Keratinocyte (primary cell): ENCODE measurements at regions not wholly inside any gene's neighbourhood (a gene's known extent, or its start where the extent isn't known, plus 50 kb on each side); places are given as distances from the start of the nearest gene placed in this dataset.

ENCODE experiments used
- DNase-seq: peaks from one replicate; pipeline ENCODE4 v3.0.0-alpha.2; 2011; ENCODE audit warnings: low read depth, missing footprints, low spot score
- FAIRE-seq: peaks from 2 replicates; lab custom pipeline; 2011; peaks lifted over from hg19 to GRCh38; lab: Jason Lieb, UNC
- H2AFZ ChIP-seq: 2 replicates; pipeline ENCODE4 v1.6.0; 2012; ENCODE audit warnings: low read length, control low read depth, inconsistent platforms; ENCODE audit not compliant: control insufficient read depth
- H3K27ac ChIP-seq: 2 replicates; pipeline ENCODE4 v1.5.1; 2011; ENCODE audit warnings: low read length; ENCODE audit not compliant: control insufficient read depth, insufficient read depth
- H3K27me3 ChIP-seq: 3 replicates; pipeline ENCODE4 v1.6.0; 2011; ENCODE audit warnings: low read length; ENCODE audit not compliant: control insufficient read depth, insufficient read depth; ENCODE audit errors: extremely low read depth
- H3K36me3 ChIP-seq, 2 experiments: 2 replicates in 1 of 2; 3 replicates in 1 of 2; pipeline ENCODE4 v1.5.1; 2011; ENCODE audit warnings: low read length in 2 of 2, mild to moderate bottlenecking in 1 of 2; ENCODE audit not compliant: control insufficient read depth in 2 of 2, insufficient read depth in 2 of 2; ENCODE audit errors: extremely low read depth in 1 of 2
- H3K4me1 ChIP-seq: 3 replicates; pipeline ENCODE4 v1.5.1; 2011; ENCODE audit warnings: low read length; ENCODE audit not compliant: control insufficient read depth, insufficient read depth; ENCODE audit errors: extremely low read depth
- H3K4me2 ChIP-seq: 3 replicates; pipeline ENCODE4 v1.6.0; 2011; ENCODE audit warnings: low read depth, low read length; ENCODE audit not compliant: control insufficient read depth, insufficient read depth; ENCODE audit errors: extremely low read depth
- H3K4me3 ChIP-seq, 3 experiments: fragments of 200-600 bp in 1 of 3; sonication (generic) in 1 of 3; 2 replicates in 2 of 3; 3 replicates in 1 of 3; pipeline ENCODE4 v1.5.1; 2011 to 2016; ENCODE audit warnings: low read length in 3 of 3, mild to moderate bottlenecking in 3 of 3, control low read depth in 2 of 3, inconsistent platforms in 1 of 3, low read depth in 1 of 3, mixed read lengths in 1 of 3, mixed run types in 1 of 3, moderate library complexity in 1 of 3; ENCODE audit not compliant: control insufficient read depth in 2 of 3, insufficient read depth in 2 of 3; ENCODE audit errors: extremely low read depth in 1 of 3
- H3K79me2 ChIP-seq: 2 replicates; pipeline ENCODE4 v1.6.0; 2012; ENCODE audit warnings: low read length; ENCODE audit not compliant: control insufficient read depth, insufficient read depth
- H3K9ac ChIP-seq: 3 replicates; pipeline ENCODE4 v1.6.0; 2011; ENCODE audit warnings: low read length; ENCODE audit not compliant: control insufficient read depth, insufficient read depth; ENCODE audit errors: extremely low read depth
- H3K9me1 ChIP-seq: 3 replicates; pipeline ENCODE4 v1.6.0; 2011; ENCODE audit warnings: low read length; ENCODE audit not compliant: control insufficient read depth, insufficient read depth; ENCODE audit errors: extremely low read depth
- H3K9me3 ChIP-seq: 2 replicates; pipeline ENCODE4 v1.5.1; 2012; ENCODE audit warnings: low read depth, low read length; ENCODE audit not compliant: control insufficient read depth
- H4K20me1 ChIP-seq: 3 replicates; pipeline ENCODE4 v1.6.0; 2011; ENCODE audit warnings: low read length; ENCODE audit not compliant: control insufficient read depth, insufficient read depth; ENCODE audit errors: extremely low read depth
- EZH2 ChIP-seq: IDR thresholded peaks from one replicate; pipeline ENCODE4 v1.6.1; 2012; ENCODE audit warnings: inconsistent platforms, mild to moderate bottlenecking, low read length, moderate library complexity
- dilution Hi-C: fragments of 300-500 bp; cut with MboI; formaldehyde crosslinking; loops from one replicate; pipeline ENCODE4 v1.7.0; 2020; ENCODE audit warnings: low sequenced_read_pairs; ENCODE audit not compliant: extremely low pct_ligation_motif_present
- TF ChIP-seq, protein P1 (sequence below), 3 experiments: IDR thresholded peaks in 1 of 3; conservative IDR thresholded peaks in 1 of 3; optimal IDR thresholded peaks in 1 of 3; 2 replicates in 2 of 3; 3 replicates in 1 of 3; pipeline versions ENCODE3 to v1.5.1; 2011; ENCODE audit warnings: low read length in 3 of 3, mild to moderate bottlenecking in 3 of 3, moderate library complexity in 2 of 3, control low read depth in 1 of 3, inconsistent platforms in 1 of 3; ENCODE audit not compliant: insufficient read depth in 2 of 3; ENCODE audit errors: extremely low read depth in 1 of 3

DNA sequence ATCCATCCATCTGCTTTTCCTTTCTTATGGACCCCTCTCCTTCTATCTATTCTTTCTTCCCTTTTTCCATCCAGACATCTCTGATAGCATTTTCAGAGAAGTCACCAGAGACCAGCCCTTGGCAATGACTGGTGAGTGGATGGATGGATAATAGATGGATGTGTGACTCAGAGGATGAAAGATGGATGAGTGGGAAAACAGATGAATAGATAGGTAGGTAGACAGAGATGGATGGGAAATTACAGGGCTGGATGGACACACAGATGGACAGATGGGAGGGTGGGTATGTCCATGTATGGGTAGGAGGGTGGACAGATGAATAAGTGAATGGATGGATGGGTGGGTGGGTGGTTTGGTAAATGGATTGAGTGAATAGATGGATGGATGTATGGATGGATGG lies 101.0 kb downstream of the LITAF start:
- FAIRE-seq: no peak
- dilution Hi-C loops: no loop called here

DNA sequence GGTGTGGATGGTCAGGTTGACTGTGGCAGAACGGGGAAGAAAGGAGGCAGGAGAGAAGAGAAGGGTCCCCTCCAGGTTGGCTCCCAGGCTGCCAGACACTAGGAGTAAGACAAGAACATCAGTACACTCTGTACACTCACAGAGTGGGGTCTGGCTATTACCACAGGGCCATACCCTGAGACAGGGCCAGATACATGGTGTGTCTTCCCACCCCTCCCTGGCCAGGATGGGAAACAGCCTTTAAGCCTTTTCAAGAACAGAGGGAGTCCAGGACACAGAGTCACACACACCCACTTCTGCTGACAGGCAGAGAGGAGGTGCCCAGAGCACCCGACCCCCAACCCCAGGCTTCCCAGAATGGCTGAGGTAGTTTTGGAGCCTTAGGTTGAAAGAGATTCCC lies 99.4 kb downstream of the LITAF start:
- TF ChIP-seq, protein P1, sequence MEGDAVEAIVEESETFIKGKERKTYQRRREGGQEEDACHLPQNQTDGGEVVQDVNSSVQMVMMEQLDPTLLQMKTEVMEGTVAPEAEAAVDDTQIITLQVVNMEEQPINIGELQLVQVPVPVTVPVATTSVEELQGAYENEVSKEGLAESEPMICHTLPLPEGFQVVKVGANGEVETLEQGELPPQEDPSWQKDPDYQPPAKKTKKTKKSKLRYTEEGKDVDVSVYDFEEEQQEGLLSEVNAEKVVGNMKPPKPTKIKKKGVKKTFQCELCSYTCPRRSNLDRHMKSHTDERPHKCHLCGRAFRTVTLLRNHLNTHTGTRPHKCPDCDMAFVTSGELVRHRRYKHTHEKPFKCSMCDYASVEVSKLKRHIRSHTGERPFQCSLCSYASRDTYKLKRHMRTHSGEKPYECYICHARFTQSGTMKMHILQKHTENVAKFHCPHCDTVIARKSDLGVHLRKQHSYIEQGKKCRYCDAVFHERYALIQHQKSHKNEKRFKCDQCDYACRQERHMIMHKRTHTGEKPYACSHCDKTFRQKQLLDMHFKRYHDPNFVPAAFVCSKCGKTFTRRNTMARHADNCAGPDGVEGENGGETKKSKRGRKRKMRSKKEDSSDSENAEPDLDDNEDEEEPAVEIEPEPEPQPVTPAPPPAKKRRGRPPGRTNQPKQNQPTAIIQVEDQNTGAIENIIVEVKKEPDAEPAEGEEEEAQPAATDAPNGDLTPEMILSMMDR (optimal IDR thresholded peaks at IDR 0.05 in 1 of 3, IDR thresholded peaks at IDR 0.05 in 1 of 3, conservative IDR thresholded peaks at IDR 0.05 in 1 of 3; ENCODE audit: extremely low read depth in 1 of 3, insufficient read depth in 2 of 3, low read length in 3 of 3): no peak
- no peak for TF ChIP-seq EZH2
- H3K4me1 ChIP-seq: peaks cover 6% of the 10 kb centered on the region
- no peak for FAIRE-seq
- H3K9ac ChIP-seq: no peak overlapping the region
- no peaks in the 10 kb centered on the region for H3K79me2 ChIP-seq
- H3K4me3 ChIP-seq: no peak overlapping the region
- no peaks in the 10 kb centered on the region for H3K9me3 ChIP-seq
- DNase-seq: no peak
- no peaks in the 10 kb centered on the region for H4K20me1 ChIP-seq
- dilution Hi-C loops: no loop called here
- H3K9me1 ChIP-seq: no peaks in the 10 kb centered on the region
- H3K36me3 ChIP-seq: no peaks in the 10 kb centered on the region
- H3K27me3 ChIP-seq: no peaks in the 10 kb centered on the region
- H3K27ac ChIP-seq: no peak overlapping the region
- no peak overlapping the region for H2AFZ ChIP-seq
- H3K4me2 ChIP-seq: no peak overlapping the region

More for the DNA sequence above, 101.0 kb downstream of the LITAF start:
- no peaks in the 10 kb centered on the region for H3K79me2 ChIP-seq
- H3K36me3 ChIP-seq: no peaks in the 10 kb centered on the region
- DNase-seq: no peak
- H3K4me1 ChIP-seq: peaks cover 6% of the 10 kb centered on the region
- H3K9me3 ChIP-seq: no peaks in the 10 kb centered on the region
- H3K4me3 ChIP-seq: no peak overlapping the region
- H3K4me2 ChIP-seq: no peak overlapping the region
- H3K9ac ChIP-seq: no peak overlapping the region
- H3K27me3 ChIP-seq: no peaks in the 10 kb centered on the region
- no peak overlapping the region for H3K27ac ChIP-seq
- no peaks in the 10 kb centered on the region for H3K9me1 ChIP-seq
- TF ChIP-seq EZH2: no peak
- TF ChIP-seq, protein P1 (optimal IDR thresholded peaks at IDR 0.05 in 1 of 3, IDR thresholded peaks at IDR 0.05 in 1 of 3, conservative IDR thresholded peaks at IDR 0.05 in 1 of 3; ENCODE audit: extremely low read depth in 1 of 3, insufficient read depth in 2 of 3, low read length in 3 of 3): no peak
- H4K20me1 ChIP-seq: no peaks in the 10 kb centered on the region
- H2AFZ ChIP-seq: no peak overlapping the region
